Thyroid gland (tissue), 4 donors: ENCODE measurements at regions not wholly inside any gene's neighbourhood (a gene's known extent, or its start where the extent isn't known, plus 50 kb on each side); places are given as distances from the start of the nearest gene placed in this dataset.

ENCODE experiments used
- CTCF ChIP-seq, 6 experiments: fragments of 200-600 bp in 3 of 6; fragments of 450-650 bp in 3 of 6; sonication (generic) in 3 of 6; IDR thresholded peaks; one replicate each; pipeline ENCODE4 v1.5.1; 2016 to 2019; ENCODE audit warnings: antibody characterized with exemption in 6 of 6, mild to moderate bottlenecking in 2 of 6, inconsistent platforms in 1 of 6, moderate library complexity in 1 of 6
- POLR2A ChIP-seq, 2 donors: fragments of 450-650 bp; IDR thresholded peaks; one replicate each; pipeline ENCODE4 v1.6.1; 2017; ENCODE audit warnings: antibody characterized with exemption in 2 of 2, mild to moderate bottlenecking in 2 of 2, moderate library complexity in 1 of 2

- TF ChIP-seq CTCF (IDR thresholded peaks at IDR 0.05): no peak
- TF ChIP-seq POLR2A (IDR thresholded peaks at IDR 0.05): no peak
Measured at GRCh38 chr18:39801848-39802247, 2153.2 kb upstream of the PIK3C3 start.
